Right lobe of liver (tissue), 4 donors: ENCODE measurements at regions not wholly inside any gene's neighbourhood (a gene's known extent, or its start where the extent isn't known, plus 50 kb on each side); places are given as distances from the start of the nearest gene placed in this dataset.

Source experiments
- POLR2A ChIP-seq: fragments of 450-650 bp; IDR thresholded peaks from one replicate; pipeline ENCODE4 v1.6.1; 2017; ENCODE audit warnings: antibody characterized with exemption, mild to moderate bottlenecking
- TF ChIP-seq, protein P1 (sequence below), 4 donors: fragments of 200-600 bp in 3 of 4; fragments of 450-650 bp in 1 of 4; IDR thresholded peaks; one replicate each; pipeline versions ENCODE4 v1.5.1 to v1.8.0; 2016 to 2022; ENCODE audit warnings: antibody characterized with exemption in 4 of 4, mild to moderate bottlenecking in 2 of 4
- donor health status: DM: no; HTN: no; CAD: no.
- donor health status: DM: no; HTN: no; CAD: no.
- donor health status: DM: no; HTN: yes; CAD: no.

DNA sequence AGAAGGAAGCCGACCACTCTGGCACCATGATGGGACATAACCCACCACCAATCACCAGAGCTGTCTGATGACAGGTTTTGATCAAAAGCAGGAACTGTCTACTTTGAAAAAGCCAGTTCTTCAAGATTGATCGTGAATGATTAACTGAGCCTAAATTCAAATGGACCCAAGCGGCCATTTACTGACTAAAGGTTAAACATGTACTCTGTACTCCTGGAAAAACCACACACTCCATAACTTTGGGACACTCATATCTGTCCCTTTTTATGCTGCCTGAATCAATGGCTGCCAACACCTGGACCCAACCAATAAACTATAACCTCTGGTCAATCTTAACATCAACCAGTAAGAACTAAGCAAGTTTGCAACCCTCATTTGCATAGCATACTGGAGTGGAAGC, 206.6 kb downstream of the URB2 start:
- TF ChIP-seq, protein P1, sequence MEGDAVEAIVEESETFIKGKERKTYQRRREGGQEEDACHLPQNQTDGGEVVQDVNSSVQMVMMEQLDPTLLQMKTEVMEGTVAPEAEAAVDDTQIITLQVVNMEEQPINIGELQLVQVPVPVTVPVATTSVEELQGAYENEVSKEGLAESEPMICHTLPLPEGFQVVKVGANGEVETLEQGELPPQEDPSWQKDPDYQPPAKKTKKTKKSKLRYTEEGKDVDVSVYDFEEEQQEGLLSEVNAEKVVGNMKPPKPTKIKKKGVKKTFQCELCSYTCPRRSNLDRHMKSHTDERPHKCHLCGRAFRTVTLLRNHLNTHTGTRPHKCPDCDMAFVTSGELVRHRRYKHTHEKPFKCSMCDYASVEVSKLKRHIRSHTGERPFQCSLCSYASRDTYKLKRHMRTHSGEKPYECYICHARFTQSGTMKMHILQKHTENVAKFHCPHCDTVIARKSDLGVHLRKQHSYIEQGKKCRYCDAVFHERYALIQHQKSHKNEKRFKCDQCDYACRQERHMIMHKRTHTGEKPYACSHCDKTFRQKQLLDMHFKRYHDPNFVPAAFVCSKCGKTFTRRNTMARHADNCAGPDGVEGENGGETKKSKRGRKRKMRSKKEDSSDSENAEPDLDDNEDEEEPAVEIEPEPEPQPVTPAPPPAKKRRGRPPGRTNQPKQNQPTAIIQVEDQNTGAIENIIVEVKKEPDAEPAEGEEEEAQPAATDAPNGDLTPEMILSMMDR (IDR thresholded peaks at IDR 0.05), result no peak
- no peak for TF ChIP-seq POLR2A
